ENCODE measurements at regions not wholly inside any gene's neighbourhood (a gene's known extent, or its start where the extent isn't known, plus 50 kb on each side); places are given as distances from the start of the nearest gene placed in this dataset.
"Not testable (repeated sequence)": the region's sequence is repeated elsewhere in the genome, so short reads cannot be mapped to it uniquely, and the experiment has no call there.

DNA sequence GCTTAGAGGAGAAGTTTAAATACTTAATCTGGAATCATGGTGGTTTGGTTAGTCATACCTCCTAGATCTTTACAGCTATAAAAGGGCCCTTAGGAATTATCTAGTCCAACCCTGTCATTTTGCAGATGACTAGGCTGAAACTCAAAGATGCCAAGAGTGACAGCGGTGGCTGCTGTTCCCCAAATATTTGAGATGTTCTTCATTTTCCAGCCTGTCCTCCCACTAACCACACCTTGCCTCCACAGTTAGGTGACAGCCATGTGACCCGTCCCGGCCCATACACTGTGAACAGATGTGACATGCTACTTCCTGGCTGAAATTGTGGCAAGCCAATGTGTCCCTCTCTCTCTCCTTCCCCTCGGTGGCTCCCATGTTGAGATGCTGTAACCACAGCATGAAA, 225.5 kb upstream of the IPO5 start:
- no peak for DNase-seq

DNA sequence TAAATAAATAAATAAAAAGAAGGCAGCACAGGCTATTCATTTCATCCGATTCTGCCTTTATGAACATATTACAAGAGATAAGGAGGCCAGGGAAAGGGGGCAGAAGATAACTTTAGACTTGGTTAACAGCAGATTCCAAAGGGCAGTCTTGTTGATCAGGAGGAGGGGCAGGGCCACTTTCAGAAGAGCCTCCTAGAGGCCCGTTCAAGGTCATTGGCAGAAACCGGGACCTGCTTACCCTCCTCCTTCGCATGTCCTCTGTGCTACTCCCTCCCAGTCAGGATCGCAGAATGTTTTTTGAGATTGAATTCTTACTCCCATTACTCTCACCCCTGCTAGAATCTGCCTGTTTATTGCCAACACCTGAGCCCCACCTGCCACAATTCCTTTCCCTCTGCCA, 217.0 kb upstream of the IPO5 start:
- no peak for DNase-seq

DNA sequence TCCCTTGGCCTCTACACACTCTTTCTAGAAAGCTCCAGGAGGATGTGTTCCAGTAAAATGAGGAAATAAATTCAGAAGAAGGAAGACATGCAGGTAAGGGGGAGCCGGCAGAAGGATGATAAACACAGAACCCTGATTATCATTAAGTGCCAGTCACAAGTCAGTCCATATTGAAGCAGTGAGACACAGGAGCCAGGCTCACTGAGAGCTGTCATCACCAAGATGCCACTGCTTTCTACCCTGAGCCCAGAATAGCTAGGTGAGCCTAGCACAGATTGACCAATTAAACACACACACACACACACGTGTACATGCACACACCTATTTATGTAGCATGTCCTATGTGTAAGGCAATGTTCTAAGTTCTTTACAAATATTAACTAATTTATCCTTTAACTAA, 211.4 kb upstream of the IPO5 start:
- DNase-seq: no peak

DNA sequence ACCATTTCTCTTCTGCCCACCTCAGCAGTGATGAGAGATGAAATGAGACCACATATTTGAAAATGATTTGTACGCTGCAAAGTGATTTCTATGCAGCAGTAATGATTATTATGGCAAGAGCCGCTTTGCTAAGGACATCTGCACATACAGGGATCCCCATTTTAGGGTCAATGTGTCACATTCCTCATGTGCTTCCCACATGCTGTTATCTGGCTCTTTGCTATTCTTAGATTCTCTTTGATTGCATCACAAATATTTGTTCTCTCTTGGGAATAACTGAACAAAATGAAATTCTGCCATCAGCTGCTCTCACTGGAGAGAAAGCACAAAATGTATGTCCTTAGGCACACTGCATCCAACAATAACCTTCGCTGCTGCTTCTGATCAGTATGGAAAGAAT, 209.5 kb upstream of the IPO5 start:
- no peak for DNase-seq

DNA sequence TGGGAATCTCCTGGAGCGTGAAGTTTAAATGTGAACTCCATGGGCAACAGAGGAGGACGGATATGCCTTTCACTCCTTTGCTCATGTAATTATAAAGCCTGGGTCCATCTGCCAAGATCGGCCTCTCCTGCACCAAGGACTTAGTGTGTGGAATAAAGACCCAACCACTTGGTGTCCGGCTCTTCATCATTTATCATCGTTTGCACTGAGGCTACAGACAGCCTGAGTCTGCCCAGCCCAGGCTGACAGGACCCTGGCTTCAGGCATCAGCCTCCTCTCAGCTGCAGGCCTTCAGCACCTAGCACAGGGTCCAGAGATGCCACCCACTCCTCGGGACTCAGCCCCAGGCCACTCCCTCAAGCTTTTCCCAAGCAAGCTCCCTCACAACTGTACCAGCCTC, 206.8 kb upstream of the IPO5 start:
- DNase-seq: no peak

DNA sequence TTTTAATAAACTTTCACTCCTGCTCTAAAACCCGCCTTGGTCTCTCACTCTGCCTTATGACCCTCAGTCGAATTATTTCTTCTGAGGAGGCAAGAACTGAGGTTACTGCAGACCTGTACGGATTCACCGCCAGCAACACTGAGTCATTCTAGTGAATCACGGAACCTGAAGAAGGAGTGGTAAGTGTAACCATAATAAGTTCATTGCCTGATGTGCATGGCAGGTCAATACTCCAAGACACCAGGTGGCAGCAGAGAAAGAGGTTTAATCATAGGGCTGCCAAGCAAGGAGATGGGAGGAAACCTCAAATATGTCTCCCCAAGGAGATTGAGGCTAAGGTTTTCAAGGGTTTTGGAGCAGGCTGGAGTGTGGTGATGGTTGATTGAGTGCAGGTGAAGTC, 204.3 kb upstream of the IPO5 start:
- no peak for DNase-seq

DNA sequence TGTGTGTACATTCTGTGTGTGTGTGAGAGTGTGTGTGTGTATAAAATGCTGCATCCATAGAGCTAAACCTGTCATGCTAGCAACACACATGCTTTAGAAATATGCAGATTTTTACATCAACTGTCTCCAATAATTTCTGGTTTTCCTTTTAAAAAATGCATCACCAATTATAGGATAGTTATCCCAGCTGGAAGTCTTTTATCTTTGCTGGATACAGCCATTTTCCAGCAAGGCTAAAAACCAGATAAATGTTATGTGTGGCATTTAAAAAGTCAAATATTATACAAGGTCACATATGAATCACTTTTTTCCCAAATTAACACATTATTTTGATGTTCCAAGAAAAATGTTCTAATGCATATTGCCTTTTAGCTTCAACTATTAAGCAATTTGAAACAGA, 202.0 kb upstream of the IPO5 start:
- no peak for DNase-seq

DNA sequence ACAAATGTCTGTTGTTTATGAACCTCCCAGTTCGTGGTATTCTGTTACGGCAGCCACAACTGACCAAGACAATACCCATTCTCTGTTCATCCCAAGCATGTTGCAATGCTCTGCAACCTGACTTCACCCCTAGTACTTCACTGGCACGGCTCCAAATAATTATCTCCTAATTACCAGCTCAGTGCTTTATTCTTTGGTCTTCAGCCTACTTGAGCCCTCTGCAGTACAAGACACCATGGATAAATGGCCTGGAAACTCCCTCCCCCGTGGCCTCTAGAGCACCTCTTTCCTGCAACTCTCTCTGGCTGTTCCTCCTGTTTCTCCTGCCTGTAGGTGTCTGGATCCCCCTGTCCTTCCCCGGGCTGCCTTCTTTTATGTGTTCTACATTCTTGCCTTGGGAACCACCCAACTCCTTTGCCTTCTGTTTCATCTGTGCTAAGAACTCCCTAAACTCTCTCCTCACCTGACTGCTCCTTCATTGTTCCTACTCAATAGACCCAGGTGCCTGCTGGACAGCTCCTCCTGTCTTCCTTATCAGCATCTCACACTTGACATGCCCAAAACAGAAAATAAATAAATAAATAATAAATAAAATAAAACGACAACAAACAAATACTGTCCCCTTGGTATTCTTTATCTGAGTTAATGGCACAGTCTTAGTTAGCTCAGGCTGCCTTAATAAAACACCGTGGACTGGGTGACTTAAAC, 200.4 kb upstream of the IPO5 start:
- no peak for DNase-seq

DNA sequence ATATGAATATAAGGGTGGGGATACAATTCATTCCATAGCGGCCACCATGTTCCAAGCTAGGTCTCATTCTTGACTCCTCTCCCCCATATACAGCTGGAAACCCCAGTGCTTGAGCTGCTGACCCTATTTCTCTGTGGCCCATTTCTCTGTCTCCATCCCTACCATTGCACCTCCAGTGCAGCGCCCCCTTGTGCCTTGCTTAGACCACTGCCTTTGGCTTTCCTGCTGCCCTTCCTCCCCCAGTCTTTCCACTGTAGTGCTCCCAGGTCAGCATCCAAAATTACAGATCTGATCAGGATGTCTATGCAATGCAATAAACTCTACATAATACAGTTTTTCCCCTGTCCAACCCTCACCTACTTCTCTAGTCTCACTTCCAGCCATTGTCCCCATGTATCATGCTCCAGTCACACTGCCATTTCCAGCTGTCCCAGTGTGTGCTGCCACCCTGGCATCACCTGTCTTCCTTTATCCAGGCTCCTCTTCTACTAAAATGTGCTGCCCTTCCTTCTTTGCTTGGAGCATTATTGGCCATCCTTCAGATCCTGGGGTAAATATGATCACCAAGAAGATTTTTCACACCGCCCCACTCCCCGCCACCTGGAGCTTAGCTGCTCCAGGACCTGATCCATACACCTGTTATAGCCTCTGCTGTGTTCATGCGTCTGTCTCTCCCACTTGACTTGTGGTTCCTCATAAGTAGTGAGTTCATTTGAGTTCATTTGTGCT, 199.4 kb upstream of the IPO5 start:
- no peak for DNase-seq

DNA sequence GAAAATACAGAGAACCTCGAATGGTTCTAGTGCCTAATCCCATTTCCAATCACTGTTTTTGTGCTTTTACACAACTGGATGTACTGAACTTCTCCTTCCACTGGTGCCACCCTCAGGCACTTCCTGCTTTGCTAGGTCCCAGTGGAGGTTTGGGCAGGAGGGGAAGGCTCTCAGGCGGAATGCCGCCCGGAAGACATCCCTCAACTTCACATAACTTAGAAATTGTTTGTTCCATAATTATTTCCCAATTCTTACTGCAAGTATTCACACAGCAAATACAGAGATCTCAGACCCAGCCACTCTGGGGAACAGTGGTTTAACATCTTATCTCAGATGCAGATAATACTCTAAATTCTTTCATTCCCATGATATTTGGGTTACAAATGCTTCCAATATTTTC, 195.7 kb upstream of the IPO5 start:
- no peak for DNase-seq

DNA sequence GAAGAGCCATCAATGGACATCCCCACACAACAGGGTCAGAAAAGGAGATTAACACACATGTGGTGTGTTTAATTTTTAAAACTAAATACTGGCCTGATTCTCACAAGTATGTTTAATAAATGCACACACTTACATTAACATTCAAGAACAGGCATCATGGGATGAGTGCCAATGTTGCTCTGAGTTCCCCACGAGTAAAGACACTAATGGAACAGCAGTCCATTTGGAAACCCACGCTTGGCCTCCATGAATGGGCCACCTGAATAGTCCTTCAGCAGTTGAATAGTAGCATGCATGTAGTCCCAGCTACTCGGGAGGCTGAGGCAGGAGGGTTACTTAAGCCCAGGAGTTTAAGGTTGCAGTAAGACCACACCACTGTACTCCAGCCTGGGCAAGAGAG, 195.2 kb upstream of the IPO5 start:
- DNase-seq: no peak

DNA sequence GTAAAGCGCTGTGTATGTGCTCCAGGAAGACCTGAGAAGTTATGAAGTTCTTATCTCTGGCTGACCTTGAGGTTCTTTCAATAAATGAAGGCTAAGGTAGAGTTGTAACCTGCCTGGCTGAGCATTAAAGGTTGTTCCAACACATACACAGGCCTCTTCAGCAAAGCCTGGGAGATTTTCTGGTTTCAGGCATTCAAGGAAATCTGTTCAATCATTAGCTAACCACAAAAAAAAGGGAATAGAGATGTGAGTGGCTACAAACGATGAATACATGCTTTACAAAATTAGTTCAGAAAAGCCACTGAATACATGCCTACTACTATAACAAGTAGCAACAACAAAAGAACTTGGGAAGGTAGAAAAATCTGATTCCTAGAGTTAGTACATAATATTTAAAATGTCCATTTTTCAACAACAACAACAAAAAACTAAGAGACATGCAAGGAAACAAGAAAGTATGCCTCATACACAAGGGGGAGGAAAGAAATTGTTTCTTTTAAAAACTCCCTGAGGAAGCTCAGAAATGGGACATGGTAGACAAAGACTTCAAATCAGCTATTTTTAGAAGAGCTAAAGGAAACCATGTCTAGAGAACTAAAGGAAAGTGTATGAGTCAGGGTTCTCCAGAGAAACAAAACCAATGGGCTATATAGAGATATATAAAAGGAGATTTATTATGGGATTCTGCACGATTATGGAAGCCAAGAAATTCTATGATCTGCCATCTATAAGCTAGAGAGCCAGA, 191.5 kb upstream of the IPO5 start:
- no peak for DNase-seq

DNA sequence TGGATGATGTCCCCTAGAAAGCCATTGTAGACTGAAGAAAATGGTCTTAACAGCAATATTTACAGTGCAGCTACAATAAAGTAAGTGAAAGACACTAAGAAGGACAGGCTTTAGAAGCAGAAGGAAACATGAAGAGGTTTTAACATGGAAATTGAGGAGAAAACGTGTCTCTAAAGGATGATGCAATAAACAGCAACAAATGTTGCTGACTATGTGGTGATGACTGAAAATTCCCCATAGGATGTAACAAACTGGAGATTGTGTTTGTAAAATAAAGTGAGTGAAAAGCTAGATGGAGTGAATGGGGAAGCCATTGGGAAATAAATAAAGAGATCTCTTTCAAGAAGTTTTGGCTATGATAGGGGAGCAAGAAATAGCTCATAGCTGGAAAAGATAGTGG, 186.7 kb upstream of the IPO5 start:
- no peak for DNase-seq

DNA sequence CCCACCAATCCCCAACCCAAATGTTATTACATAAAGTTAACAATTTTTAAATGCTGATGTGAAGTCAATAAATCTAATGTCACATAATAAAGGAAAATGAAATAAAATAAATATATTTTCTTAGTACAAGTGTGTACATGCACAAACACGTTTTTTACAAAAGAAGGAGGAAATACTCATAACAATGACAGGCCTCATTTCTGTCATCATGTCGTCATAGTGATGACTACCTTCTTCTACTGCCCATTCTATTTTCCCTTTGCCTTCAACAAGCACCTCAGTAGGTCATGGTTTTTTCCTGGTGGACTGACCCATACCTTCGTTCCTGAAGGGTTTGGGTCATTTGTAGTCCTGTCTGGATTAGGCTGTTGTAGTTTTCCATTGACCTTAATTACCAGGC, 185.3 kb upstream of the IPO5 start:
- no peak for DNase-seq

DNA sequence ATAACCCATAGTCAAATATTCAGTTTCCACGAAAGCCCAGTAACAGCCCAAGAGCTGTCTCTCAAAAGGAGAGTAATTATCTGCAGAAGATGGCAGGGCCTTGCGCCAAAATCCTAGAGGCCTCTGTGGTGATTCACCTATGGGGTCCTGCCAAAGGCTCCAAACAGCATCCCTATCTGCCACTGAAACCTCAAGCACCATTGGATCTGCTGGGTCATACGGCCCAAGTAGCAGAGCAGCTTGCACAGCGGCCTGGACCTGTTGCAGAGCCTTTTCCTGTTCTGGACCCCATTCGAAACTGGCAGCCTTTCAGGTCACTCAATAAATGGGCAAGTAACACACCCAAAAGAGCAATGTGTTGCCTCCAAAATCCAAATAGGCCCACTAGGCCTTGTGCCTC, 183.2 kb upstream of the IPO5 start:
- not testable (repeated sequence) for DNase-seq

DNA sequence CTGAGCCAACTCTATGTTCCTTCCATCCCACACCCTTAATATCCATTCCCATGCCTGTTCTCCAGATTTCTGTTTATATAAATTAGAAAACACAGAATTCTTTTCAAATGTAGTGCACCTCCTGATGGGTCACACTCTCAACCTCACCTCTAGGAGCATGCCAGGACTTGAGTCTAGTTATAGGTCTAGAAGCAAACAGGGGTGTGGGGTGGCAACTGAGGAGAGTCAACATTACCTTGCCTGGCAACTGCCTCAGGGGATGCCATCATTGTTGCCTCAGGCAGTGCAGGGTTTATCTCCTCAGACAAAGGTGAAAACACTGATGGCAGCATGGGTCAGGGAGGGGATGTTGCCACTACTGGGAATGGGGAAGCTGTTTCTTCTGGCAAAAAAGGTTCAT, 181.0 kb upstream of the IPO5 start:
- not testable (repeated sequence) for DNase-seq

DNA sequence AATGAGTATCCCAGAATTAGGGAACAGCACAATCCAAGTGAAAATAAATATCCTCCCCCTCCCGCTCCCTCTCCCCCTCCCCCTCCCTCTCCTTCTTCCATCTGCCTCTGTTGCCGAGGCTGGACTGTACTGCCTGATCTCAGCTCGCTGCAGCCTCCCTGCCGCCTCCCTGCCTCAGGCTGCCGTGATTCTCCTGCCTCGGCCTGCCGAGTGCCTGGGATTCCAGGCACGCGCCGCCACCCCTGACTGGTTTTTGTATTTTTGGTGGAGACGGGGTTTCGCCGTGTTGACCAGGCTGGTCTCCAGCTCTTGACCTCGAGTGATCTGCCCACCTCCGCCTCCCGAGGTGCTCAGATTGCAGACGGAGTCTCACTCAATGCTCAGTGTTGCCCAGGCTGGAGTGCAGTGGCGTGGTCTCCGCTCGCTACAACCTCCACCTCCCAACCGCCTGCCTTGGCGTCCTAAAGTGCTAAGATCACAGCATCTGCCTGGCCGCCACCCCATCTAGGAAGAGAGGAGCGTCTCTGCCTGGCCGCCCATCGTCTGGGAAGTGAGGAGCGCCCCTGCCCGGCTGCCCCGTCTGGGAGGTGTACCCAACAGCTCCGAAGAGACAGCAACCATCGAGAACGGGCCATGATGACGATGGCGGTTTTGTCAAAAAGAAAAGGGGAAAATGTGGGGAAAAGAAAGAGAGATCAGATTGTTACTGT, 178.9 kb upstream of the IPO5 start:
- not testable (repeated sequence) for DNase-seq

DNA sequence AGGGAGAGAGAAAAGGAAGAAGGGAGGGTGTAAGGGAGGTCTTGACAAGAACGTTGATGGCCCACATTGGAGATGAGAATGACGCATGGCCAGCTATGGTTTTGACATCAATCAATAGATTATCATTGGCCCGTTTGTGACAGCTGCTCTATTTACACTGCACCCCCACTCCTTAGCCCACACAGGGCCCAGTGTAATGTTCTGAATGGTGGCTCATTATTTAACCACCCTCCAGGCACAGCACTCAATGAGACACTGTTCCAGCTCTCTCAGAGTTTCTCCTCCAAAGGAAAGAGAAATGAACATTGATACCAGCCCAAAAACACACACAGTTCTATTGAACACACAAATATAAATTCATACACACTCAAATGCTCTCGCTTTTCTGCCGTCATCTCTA, 173.0 kb upstream of the IPO5 start:
- no peak for DNase-seq

DNA sequence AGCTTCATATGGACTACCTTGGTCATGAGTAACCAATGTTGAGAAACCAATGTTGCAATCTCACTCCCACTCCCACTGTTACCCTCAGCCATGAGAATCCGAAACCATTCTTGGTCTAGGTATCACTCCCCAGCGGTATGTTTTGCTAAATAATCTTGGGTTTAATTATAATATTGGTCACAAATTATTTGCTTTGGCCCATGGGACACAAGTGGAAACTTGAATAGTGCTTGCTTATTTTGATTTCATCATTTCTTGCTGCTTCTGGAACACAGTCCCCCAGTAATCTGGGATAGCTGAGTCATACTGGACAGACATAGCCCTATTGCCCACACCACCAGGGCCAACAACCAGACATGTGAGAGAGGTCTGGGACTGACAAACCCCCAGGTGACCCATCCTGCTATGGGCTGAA, 171.6 kb upstream of the IPO5 start:
- no peak for DNase-seq

DNA sequence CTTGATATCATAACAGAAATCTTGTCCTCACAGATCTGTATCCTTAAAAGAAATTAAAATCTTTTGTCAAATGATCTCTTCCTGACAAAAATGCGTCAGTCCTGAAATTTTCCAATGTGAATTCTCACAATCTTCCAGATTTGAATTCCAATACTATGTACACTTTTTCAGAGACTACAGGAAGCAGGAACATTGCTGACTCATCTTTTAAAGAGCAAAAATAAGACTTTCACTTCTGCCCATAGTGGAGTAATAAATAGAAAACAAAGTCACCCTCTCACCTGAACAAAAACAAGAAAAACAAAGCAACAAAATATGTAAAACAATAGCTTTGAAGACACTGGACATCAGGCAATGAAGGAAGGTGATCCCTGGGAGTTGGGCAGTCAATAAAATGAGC, 167.0 kb upstream of the IPO5 start:
- no peak for DNase-seq

DNA sequence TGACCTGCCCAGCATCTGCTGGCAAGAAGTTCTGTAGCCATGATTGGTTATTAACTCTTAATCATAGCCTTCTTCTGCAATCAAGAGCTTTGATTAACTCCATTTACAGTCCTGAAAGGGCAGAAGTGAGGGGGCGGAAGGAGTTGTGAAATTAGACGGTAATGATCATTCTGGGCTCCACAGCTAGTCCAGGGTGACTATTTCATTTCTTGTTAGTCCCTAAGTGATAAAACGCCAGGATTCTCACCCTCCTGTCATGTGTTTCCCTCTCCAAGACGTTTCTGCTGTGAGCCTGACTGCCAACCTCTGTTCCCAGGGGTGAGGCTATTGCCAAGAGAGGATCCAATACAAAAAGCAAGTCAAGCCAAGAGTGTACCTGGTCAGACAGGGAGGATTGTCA, 155.9 kb upstream of the IPO5 start:
- no peak for DNase-seq

DNA sequence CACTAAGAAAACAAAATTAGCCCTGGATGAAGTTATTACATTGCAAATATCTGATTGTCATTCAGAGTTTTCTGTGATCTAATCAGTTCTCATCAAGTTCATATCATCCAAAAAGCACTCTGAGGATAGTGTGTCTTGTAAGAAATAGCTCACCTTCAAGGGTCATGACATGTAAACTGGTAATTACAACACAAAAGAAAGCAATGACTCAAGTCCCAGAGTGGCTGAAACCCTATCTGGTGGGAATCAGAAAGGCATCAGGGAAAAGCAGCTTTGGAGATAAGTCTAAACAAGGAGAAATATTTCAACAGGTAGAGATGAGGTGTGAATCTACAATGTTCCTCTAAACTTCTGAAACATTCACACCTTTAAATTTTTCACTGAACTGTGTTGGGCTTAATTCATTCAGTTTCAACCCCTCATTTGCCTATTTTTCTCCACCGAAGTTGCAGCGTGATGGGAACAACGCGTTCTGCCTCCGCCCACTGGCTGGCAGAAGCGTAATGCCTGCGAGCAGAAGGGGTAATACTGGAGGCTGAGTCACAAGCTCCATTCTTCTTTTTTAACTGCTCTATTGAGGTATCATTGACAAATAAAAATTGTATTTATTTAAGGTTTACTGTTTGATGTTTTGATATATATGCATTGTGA, 155.2 kb upstream of the IPO5 start:
- no peak for DNase-seq

DNA sequence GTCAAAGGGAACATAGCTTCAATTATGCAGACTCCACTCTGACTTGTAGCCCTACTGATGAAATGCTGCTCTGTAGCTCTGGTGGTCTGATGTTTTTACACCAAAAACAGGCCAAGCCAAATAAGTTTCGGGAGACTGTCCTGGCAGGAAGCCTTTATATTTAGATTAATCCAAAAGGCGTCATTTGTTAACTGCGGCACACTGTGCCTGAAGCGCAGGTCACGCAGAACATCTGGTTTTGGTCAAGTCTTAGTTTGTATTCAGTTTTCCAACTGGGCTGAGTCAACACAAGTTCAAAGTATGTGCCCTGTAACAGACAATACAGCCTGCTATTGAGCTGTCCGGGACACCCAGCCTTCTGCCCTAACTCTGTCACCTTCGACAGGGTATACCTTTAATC, 154.6 kb upstream of the IPO5 start:
- no peak for DNase-seq

Data from stimulated activated naive CD4-positive, alpha-beta T cell (primary cell).